Mucosa of stomach (tissue), 1 donor: ENCODE measurements at regions not wholly inside any gene's neighbourhood (a gene's known extent, or its start where the extent isn't known, plus 50 kb on each side); places are given as distances from the start of the nearest gene placed in this dataset.

Experiments used
- H3K27me3 ChIP-seq: one replicate; pipeline ENCODE4 v1.7.0; 2013; ENCODE audit warnings: mild to moderate bottlenecking, low read length; ENCODE audit not compliant: control insufficient read depth, insufficient read depth
- H3K36me3 ChIP-seq: one replicate; pipeline ENCODE4 v1.7.0; 2013; ENCODE audit warnings: low read length; ENCODE audit not compliant: control insufficient read depth, insufficient read depth
- H3K4me1 ChIP-seq: one replicate; pipeline ENCODE4 v1.7.0; 2013; ENCODE audit warnings: mild to moderate bottlenecking, low read length; ENCODE audit not compliant: control insufficient read depth, insufficient read depth
- H3K4me3 ChIP-seq: one replicate; pipeline ENCODE4 v1.7.0; 2013; ENCODE audit warnings: low read length
- H3K9ac ChIP-seq: one replicate; pipeline ENCODE4 v1.7.0; 2013; ENCODE audit warnings: mild to moderate bottlenecking, low read length, moderate library complexity
- H3K9me3 ChIP-seq: one replicate; pipeline ENCODE4 v1.7.0; 2013; ENCODE audit warnings: mild to moderate bottlenecking, low read length, moderate library complexity; ENCODE audit not compliant: control insufficient read depth
- donor health status: Pancreatic carcinoma.

- Histone ChIP-seq H3K36me3 (no peaks in the 10 kb centered on the region), H3K9me3 (no peaks in the 10 kb centered on the region), H3K27me3 (no peaks in the 10 kb centered on the region), H3K9ac (no peak overlapping the region), H3K4me1 (no peaks in the 10 kb centered on the region), H3K4me3 (no peak overlapping the region)
Measured at GRCh38 chr5:77877516-77878355, 101.6 kb upstream of the TBCA start.

GRCh38 chr5:77876862-77877502 lies 100.8 kb upstream of the TBCA start:
- H3K9me3 ChIP-seq = no peaks in the 10 kb centered on the region
- no peaks in the 10 kb centered on the region for H3K27me3 ChIP-seq
- no peaks in the 10 kb centered on the region for H3K36me3 ChIP-seq
- no peak overlapping the region for H3K4me3 ChIP-seq
- no peaks in the 10 kb centered on the region for H3K4me1 ChIP-seq
- no peak overlapping the region for H3K9ac ChIP-seq

- H3K9ac ChIP-seq = no peak overlapping the region
Measured at GRCh38 chr5:77876316-77876715, 100.2 kb upstream of the TBCA start.

DNA sequence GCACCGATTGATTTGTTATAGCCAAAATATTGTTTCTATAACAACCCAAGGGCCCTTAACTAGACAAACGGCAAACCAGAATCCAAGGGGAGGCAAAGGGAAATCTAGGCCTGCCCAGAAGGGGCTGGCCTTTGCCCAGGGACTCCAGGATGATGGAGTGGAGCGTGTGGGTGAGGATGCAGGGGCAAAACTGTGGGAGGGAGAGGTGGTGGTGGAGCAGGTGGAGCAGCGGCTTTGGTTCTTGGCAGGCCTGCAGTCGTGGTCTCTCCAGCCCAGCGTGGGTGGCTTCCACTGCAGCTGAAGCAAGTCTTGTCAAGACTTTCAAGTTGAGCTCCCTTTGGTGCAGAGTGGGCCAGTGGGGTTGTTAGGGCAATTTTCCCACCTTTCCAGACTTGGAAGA lies 98.6 kb upstream of the TBCA start:
- Histone ChIP-seq H3K36me3 (no peaks in the 10 kb centered on the region), H3K9me3 (no peaks in the 10 kb centered on the region), H3K9ac (no peak overlapping the region), H3K27me3 (no peaks in the 10 kb centered on the region), H3K4me3 (no peak overlapping the region), H3K4me1 (no peaks in the 10 kb centered on the region)

More at GRCh38 chr5:77876316-77876715, 100.2 kb upstream of the TBCA start:
- Histone ChIP-seq H3K36me3 (no peaks in the 10 kb centered on the region), H3K4me1 (no peaks in the 10 kb centered on the region), H3K27me3 (no peaks in the 10 kb centered on the region), H3K4me3 (no peak overlapping the region), H3K9me3 (no peaks in the 10 kb centered on the region)

DNA sequence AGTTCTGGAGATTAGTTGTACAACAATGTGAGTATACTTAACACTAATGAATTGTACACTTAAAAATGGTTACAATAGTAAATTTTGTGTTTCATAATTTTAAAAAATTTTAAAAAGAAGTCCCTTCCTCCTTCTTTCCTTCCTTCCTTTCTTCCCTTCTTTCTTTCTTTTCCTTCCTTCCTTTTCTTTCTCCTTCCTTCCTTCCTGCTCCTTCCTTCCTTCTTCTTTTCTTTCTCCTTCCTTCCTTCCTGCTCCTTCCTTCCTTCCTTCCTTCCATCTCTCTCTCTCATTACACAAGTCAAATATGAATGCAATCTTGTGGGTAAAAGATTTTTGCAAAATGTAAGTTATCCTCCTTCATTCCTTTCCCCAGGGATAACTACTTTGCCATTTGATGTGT lies 97.1 kb upstream of the TBCA start:
- H3K27me3 ChIP-seq = no peaks in the 10 kb centered on the region
- no peaks in the 10 kb centered on the region for H3K4me1 ChIP-seq
- no peak overlapping the region for H3K9ac ChIP-seq
- H3K9me3 ChIP-seq = no peaks in the 10 kb centered on the region
- H3K4me3 ChIP-seq = no peak overlapping the region
- H3K36me3 ChIP-seq = no peaks in the 10 kb centered on the region

- H3K4me1 ChIP-seq = no peaks in the 10 kb centered on the region
- no peak overlapping the region for H3K4me3 ChIP-seq
- H3K9me3 ChIP-seq = no peaks in the 10 kb centered on the region
- H3K9ac ChIP-seq = no peak overlapping the region
- peaks cover under 1% of the 10 kb centered on the region for H3K27me3 ChIP-seq
- no peaks in the 10 kb centered on the region for H3K36me3 ChIP-seq
Measured at GRCh38 chr5:77871946-77872345, 95.8 kb upstream of the TBCA start.

- H3K9ac ChIP-seq = no peak overlapping the region
- H3K9me3 ChIP-seq = no peaks in the 10 kb centered on the region
- H3K27me3 ChIP-seq = peaks cover 4% of the 10 kb centered on the region
- no peaks in the 10 kb centered on the region for H3K36me3 ChIP-seq
- no peak overlapping the region for H3K4me3 ChIP-seq
- no peaks in the 10 kb centered on the region for H3K4me1 ChIP-seq
Measured at GRCh38 chr5:77871016-77871415, 94.9 kb upstream of the TBCA start.

GRCh38 chr5:77869116-77869798 lies 93.1 kb upstream of the TBCA start:
- H3K9ac ChIP-seq = no peak overlapping the region
- H3K4me1 ChIP-seq = no peaks in the 10 kb centered on the region
- H3K27me3 ChIP-seq = peaks cover 4% of the 10 kb centered on the region
- H3K36me3 ChIP-seq = no peaks in the 10 kb centered on the region
- no peak overlapping the region for H3K4me3 ChIP-seq
- no peaks in the 10 kb centered on the region for H3K9me3 ChIP-seq

GRCh38 chr5:77867914-77868313 lies 91.8 kb upstream of the TBCA start:
- no peaks in the 10 kb centered on the region for H3K36me3 ChIP-seq
- H3K9ac ChIP-seq = no peak overlapping the region
- H3K27me3 ChIP-seq = peaks cover 4% of the 10 kb centered on the region
- H3K9me3 ChIP-seq = no peaks in the 10 kb centered on the region
- H3K4me1 ChIP-seq = no peaks in the 10 kb centered on the region
- no peak overlapping the region for H3K4me3 ChIP-seq

GRCh38 chr5:77867194-77867691 lies 91.1 kb upstream of the TBCA start:
- Histone ChIP-seq H3K36me3 (no peaks in the 10 kb centered on the region), H3K9me3 (no peaks in the 10 kb centered on the region), H3K27me3 (peaks cover 4% of the 10 kb centered on the region), H3K4me1 (no peaks in the 10 kb centered on the region), H3K4me3 (no peak overlapping the region), H3K9ac (no peak overlapping the region)

- Histone ChIP-seq H3K27me3 (peaks cover 4% of the 10 kb centered on the region), H3K36me3 (no peaks in the 10 kb centered on the region), H3K4me3 (no peak overlapping the region), H3K9me3 (no peaks in the 10 kb centered on the region), H3K4me1 (no peaks in the 10 kb centered on the region), H3K9ac (no peak overlapping the region)
Measured at GRCh38 chr5:77866198-77866597, 90.1 kb upstream of the TBCA start.

DNA sequence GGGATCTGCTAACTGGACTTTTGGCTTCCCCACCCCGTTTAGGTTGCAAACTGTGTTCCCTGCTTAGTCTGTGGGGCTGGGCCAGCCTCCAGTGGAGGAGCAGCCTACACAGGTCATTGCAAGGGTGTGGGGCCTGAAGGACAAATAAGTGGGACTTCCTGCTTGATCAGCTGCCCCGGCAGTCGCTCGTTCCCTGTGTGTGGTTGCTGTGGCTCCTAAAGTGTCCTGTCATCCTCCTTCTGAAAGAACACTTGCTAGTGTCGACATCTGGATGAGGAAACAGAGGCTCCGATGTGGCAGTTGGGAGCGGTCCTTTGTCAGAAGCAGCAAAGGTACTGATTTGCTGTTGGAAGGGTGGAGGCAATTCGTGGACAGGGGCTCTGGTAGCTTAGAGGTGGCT lies 88.9 kb upstream of the TBCA start:
- H3K4me3 ChIP-seq = no peak overlapping the region
- H3K27me3 ChIP-seq = peaks cover 4% of the 10 kb centered on the region
- H3K4me1 ChIP-seq = no peaks in the 10 kb centered on the region
- no peak overlapping the region for H3K9ac ChIP-seq
- H3K36me3 ChIP-seq = no peaks in the 10 kb centered on the region
- no peaks in the 10 kb centered on the region for H3K9me3 ChIP-seq
